Renal pelvis (tissue), 1 donor: ENCODE measurements at regions not wholly inside any gene's neighbourhood (a gene's known extent, or its start where the extent isn't known, plus 50 kb on each side); places are given as distances from the start of the nearest gene placed in this dataset.

ENCODE experiments used
- DNase-seq: peaks from one replicate; pipeline ENCODE4 v3.0.0-alpha.2; 2013

DNA sequence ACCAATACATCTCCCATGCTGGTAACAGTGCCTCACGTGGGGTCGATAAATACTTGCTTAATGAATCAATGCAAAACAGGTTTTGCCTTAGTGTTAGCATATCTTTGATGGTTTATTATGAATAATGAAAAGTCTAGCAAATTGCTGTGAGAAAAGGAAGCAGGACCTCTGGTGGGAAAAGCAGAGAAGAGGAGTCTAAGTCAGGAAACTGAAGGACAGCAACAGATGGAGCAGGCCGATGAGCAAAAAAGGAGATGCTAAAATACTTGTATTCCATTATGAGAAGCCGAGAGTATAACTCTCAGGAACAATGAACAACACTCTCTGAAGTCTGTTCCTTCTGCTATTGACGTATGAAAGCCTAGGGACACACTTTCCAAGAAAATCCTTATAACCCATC is 555.2 kb upstream of the KLHL29 start:
- DNase-seq = no peak

DNA sequence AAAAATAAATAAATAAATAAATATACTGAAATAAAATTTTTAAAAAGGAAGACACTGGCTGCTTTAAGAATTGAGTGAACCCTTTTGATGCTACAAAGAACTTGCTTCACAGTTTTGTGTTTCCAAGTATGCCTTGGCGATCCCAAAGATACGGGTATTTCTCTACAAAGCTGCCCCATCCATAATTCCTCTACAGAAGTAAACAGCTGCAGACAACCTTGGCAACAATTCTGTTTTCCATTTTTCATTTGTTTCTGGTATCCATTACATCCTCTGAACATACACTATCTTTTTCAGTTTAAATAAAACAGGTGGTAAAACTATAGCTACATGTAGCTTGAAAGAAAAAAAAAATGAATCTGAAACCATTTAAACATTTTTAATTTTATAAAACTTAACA is 552.8 kb upstream of the KLHL29 start:
- DNase-seq = no peak

DNA sequence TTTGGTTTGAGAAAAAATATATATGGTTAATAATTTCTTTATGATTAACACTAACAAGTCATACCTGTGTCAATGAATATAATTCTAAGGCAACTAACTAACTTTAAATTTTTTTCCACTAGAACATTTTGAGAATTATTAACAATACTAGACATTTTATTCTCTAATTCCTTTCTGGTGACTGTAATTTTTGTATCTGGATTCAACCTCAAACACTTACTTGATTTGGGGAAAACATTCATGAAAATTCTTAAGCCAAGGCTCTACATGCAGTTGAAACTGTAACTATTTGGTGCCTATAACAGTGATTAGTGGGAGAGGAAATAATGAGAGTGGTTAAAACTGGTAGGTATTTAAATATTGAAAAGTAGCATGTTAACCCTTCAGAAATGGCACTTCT is 546.5 kb upstream of the KLHL29 start:
- DNase-seq = no peak

DNA sequence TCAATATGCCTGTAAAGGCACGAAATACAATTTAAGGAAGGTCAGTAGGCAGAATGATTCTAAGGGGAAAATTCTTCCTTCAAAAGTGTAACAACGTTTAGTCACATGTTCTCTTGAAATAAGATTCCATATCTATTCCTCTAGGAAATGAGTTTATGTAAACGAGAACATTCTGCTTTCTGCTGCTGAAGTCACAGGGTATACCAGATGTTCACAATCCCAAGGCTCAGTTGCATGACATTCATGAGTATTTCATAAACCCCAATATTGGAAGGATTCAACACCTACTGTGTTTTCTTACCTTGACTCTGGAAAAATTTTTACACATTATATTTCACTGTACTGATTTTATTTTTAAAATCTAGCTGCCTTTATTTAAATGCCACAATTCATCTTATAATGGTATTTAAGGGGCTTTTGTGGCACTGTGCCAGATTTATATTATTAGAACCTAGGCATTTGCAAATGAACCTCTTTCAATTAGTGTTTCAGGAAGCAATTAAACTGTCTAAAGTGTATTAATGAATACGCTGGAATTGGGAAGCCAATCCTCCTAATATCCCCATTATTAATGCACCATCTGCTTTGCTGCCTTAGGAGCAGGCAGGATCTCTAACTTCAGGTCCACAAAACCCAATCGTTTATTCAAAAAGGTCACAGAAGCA is 542.6 kb upstream of the KLHL29 start:
- no peak for DNase-seq

DNA sequence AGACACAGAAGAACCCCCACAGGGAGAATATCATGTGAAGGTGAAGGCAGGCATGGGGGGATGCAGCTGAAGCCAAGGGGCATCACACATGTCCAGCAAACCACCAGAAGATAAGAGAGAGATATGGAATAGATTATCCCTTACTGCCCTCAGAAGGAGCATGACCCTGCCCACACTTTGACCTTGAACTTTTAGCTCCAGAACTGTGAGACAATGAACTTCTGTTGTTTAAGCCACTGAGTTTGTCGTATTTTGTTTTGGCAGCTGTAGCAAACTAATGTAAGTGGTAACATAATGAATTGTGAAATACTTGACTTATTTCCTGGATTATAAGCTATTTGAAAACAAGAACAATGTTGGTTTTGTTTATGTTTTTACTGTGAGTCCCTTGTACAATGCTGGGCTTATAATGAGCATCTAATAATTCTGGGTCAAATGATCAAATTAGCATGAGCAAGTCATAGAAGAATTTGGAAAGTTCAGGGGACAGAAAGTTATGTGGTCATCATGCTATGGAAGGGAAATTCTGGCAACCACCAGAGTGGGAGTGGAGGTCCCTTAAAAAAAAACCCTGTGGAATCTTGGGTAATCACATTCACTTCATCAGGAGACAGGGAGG is 541.0 kb upstream of the KLHL29 start:
- no peak for DNase-seq

DNA sequence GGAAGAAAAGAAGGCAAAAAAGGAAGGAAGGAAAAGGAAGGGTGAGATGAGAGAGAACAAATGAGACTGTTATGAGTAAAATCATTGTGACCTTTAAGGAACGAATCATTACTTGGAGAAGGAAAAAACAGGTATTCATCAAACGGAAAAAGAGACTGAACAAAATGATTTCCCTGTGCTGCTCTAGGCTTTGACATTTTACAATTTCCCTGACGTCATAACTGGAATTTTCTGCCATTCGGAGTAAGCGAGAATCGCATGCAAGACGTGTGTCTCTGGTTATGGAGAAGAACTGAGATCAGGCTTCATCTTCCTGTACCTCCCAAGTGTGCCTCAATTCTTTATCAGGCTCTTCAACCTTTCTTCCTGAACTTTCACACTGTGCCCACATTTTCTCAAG is 534.7 kb upstream of the KLHL29 start:
- no peak for DNase-seq

DNA sequence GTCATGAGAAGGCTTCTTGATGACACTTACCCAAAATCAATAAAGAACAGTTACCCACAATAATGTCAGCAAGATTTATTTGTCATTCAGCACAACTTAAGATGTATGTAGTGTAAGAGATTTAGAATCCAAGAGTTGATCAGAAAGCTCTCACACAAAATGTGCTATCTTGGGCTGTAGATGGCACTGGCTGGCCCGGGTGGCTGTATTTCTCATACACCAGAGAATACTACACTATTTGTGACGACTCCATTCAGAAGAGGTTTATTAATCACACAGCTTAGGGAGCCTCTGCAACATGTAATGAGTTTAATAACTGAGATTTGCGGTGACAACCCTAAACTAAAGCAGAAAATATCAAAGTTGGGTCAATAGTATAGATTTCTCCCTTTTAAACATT is 530.4 kb upstream of the KLHL29 start:
- no peak for DNase-seq

DNA sequence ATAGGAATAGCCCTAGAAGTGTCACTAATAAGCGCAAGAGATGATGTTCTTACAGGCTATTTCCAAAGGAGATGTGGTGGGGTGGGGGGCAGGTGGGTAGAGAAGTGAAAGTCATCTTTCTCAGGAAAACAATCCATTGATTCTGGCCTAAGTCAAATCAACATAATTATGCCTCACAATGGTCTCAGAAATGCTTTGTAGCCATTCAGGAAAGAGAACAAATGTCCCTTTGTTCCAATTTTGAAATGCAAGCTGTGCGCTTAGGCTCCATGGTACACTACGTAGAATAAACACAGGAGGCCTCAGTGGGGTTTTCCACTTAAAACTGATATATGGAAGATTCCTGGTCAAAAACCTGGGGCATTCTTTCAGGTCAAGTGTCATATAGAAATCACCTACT is 529.9 kb upstream of the KLHL29 start:
- DNase-seq = no peak

DNA sequence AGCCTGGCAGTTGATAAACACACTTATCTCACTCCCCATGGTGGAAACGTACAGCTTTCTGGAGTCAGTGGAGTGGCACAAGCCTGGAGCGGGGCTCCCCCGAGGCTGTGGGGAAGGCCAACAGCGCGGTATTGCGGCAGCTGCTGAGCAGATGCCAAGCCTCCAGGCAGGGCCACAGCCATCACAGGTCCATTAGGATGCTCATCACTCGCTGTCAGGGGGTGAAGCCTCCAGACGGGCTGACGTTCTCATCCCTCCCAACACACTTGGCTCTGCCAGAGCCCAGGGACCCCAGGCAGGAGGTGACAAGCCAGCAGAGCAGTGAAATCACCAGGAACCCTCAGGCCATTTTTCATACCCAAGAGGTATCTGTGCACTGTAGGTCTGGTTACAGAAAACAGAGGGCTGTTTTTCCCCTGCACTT is 529.2 kb upstream of the KLHL29 start:
- DNase-seq = no peak

DNA sequence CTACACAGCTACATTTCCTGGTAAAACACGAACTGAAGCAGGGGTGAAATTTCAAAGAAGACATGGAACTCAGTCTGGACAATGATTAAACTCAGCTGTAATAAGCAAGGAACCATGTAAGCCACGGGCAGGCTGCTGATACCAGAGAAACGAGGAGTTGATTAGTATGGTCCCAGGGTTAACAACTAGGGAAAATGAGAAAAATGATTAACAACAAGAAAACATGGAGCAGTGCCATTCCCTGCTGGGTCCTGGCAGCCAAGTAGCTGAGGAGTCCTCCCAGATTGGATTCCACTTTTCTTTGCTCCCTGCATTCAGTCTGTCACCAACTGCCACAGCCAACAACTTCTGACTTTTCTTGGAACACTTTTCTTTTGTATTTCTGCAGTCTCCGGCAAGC is 517.0 kb upstream of the KLHL29 start:
- DNase-seq = peak; percentile 61

DNA sequence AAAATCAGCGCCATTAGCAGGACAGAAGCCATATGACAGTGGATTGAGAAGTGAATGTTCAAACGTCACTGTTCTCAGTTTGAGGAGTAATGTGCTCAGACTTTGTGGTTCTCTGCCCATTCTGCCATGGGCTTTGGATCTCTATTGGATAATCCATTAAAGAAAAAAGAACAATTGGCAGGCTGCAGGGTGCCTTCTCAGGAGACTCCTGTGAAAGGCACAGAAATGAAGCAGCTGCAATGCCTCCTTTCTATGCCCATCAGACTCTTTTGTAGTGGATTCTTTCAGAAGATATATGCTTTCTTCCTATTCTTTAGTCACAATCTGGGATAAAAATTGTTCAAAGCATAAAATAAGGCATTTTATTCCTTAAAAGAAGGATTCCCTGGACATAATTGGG is 506.9 kb upstream of the KLHL29 start:
- DNase-seq = no peak

DNA sequence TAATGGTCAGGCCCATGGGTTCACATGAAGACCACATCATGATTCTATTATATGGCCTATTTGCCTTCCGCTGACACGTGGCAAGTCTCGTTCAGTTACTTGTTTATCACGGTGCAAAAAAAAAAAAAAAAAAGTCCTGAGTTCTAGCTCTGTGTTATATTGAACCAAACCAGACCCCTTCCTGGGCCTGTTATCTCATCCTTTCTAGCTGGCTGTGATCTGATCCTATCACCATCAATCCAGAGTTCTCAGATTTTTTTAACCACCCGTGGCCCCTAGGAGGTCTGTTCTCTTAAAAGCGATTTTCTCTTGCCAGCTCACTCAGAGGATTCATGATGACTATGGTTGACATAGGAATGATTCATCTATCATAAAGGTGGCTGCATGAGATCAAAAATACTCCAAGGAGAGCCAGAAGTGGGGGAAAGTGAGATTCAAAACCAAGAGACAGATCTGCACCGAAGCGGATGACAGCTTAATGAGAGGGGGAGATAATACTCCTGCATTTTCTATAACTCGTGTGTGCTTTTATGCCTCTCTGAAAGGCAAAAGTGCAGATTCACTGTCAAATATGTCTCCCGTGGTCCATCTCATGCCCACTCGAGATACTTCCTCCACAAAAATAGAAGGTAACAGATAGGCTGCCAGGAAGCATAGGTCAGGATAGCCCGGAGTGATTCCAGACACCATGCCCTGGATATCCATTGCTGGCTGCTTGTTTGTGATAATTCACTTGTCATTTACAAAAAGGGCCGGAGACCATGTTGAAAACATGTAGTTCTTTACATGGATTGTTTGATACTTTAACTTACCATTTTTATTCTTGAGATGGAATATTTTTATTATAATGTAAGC is 505.7 kb upstream of the KLHL29 start:
- no peak for DNase-seq

DNA sequence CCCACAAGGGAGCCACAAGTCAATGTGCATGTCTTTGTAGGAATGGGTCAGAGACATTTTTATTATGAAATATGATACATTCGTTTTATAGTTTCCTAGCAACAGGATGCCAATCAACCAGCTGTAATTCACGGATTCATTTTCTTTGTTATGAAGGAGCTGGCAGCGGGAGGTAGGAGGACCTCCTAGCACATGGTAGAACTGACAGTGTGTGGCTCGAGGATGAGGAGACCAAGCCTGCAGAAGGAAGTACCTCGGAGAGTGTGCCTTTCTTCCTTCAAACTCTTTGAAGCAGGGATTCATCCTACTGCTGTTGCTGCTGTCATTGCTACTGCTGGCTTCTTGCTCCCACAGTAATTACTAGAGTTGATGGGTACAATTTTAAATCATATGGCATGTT is 504.8 kb upstream of the KLHL29 start:
- DNase-seq = no peak

DNA sequence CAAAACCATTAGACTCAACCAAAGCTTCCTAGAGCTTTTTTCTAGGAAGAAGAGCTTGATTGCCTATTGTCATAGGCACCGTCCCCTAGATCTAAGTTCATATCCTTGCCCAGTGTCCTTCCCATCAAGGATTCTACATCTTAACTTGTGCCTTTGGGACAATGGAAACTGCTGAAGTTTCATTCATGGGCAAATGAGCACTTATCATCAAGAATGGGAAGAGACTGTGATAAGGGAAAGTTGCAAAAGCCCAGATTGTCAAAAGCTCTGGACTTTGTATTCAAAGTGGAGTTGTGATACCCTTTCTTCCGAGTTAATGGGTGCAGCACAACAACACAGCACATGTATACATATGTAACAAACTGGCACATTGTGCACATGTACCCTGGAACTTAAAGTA is 503.0 kb upstream of the KLHL29 start:
- no peak for DNase-seq

DNA sequence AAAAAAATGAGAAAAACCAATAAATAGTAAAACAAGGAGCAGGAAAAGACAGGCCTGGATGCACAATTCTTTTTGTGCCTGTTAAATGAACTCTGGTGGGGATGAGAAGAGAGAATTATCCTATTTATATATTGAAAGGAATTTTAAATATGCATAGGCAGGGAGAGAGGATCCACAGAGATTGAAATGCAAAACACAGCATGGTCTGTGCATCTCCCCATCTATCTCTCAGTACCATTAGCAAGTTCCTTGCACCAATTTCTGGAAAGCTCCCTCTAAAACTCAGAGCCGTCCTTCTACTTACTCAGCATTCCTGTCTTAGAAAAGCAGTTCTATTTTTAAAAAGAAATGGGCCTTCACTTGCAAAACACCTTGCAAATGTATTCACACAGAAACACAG is 502.3 kb upstream of the KLHL29 start:
- no peak for DNase-seq

DNA sequence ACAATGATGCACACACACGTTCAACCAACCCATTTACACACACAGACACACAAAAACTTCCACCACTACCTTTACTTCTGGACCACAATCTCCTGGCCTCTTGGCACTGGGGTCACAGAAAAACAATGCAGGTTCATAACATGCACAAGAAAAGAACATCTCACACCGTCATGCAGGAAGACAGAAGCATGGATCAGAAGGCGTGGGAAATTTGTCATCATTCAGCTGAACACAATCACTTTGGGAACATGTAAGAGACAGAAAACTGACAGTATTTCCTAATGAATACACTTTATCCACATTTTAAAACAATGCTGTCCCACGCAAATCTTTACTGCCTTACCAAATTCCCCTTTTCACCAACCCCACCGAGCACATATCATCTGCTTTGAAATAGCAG is 501.9 kb upstream of the KLHL29 start:
- no peak for DNase-seq

DNA sequence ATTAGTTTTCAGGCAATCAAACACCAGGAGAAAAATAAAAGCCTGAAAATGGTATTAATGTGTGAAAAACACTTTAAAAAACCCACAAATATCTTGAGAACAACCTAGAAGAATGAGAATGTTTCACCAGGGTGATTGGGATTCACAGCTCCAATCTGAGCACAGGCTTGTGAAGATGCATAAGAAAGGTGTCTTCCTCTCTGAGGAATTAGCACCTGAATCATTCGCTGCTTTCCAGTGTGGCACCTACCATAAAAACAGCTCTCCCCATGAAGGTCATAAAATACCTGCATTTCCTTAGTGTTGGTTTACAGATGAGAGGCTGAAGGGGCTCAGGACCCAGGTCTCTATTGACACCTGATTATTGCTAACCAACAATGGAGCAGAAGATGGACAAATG is 499.7 kb upstream of the KLHL29 start:
- no peak for DNase-seq

DNA sequence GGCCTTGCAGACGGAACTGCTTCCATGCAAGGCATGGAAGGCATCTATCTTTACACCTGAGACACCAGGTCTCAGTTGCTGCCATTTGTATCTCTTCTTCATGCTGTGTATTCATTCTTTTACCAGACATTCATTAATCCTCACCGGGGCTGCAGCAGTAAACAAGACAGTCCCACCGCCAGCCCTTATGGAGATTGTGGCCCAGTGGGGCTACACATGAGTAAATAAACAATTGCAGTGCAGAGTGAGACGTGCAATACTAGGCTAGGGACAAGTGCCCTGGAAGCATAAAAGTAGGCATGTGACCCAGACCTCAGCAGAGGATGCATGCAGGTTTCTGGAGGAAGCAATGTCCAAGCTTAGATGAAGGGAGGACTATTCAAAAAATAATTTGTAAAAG is 497.6 kb upstream of the KLHL29 start:
- DNase-seq = no peak

DNA sequence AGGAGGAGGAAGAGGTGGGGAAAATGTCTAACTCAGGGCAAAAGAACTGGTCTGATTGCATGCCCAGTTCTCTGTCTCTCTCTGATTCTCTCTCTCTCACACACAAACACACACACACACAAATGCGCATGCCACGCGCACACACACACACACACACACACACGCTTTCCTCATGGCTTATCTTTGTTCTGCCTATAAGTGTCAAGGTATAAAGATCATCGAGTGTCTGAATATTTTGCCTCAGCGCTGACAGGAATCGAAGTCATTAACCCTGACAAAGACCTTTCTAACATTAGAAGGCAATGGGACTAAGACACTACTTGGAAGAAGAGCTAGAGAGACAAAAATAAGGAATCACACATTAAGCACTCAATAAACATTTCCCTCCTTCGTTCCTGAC is 497.1 kb upstream of the KLHL29 start:
- DNase-seq = no peak

DNA sequence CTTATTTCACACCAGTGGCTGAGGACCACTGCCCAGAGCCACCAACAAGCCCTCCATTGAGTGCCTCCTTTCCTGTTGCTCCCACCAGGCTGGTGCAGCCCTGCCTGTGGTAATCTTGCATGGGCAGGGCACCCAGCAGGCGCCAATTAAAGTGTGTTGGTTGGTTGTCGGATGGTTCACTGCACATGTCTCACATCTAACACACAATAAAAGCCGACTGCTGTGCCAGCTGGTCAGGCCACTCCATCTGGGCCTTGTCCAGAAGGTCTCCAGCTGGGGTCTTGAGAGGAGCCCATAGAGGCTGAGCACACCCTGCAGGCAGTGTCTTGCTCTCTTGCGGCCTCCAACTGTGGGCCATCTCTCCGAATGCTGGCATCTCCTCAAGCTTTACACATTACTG is 494.8 kb upstream of the KLHL29 start:
- DNase-seq = no peak

DNA sequence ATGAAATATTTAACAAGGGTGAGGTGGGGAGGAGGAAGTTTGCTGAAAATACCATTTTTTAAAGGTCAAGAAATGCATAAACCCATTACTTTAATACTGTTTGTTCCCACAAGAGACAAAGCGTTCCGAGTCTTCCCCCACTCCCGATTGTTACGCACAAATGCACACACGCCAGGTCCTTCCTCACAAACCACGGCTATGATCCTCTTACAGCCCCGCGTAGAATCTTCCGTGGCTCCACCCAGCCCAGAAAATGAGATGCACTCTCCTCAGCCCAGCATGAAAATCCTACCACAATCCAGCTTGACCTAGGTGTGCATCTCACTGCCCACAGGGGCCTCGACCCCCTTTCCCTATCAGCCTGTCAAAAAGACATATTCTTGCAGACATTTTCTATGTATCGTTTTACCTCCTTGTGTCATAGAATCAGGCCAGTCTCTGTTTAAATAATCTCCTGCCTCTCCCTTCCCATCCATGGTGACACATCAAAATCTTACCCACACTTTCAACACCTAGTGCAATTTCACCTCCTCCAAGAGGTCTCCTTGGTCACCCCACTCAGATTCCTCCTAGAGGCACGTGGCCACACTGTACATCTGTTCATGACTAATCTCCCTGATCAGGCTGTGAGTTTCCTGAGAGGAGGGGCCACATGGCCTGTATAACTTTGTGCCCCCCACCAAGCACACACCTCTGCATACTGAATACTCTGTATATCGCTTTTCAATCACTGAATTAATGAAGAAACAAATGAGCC is 491.0 kb upstream of the KLHL29 start:
- no peak for DNase-seq

DNA sequence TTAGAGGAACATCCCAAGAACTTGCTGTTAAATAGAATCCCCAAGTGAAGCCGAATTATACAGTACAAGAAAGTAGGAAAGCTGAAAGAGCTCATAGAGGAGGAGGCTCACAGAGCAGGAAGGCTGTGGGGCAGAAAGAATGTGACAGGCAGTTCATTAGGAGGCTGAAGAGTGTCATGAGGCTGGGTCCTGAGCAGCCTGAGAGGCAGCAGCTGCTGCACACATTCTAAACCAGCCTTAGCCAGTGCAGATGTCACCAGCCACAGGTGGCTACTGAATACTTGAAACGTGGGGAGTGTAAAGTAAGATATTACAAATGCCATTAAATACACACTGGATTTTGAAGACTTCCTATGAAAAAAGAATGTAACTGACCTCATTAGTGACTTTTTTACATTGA is 490.2 kb upstream of the KLHL29 start:
- DNase-seq = peak; percentile 26

DNA sequence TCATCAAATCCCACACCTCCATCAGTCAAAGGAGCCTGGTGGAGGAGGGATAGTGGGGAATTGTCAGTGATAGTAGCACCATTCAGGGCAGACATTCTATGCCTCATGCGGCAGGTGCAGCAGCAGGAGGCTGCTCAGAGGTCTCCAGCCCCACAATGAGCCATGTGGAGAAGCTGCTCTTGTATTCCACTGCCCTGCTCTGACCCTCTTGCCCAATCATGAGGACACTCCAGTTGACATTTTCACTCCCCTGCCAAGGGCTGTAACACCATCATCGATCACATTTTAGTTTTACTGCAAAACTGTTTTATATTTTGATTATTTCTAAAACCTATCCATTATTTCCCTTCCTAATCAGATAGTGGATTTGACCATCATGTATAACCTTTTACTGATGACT is 487.6 kb upstream of the KLHL29 start:
- no peak for DNase-seq
